Smooth muscle cell (in vitro differentiated cells): ENCODE measurements at regions not wholly inside any gene's neighbourhood (a gene's known extent, or its start where the extent isn't known, plus 50 kb on each side); places are given as distances from the start of the nearest gene placed in this dataset.
A peak's percentile ranks its signal among the peaks of the same experiment; 100 is the strongest.
"Not testable (repeated sequence)": the region's sequence is repeated elsewhere in the genome, so short reads cannot be mapped to it uniquely, and the experiment has no call there.

ENCODE experiments used
- DNase-seq: peaks from one replicate; lab custom pipeline; 2025; ENCODE audit not compliant: unreplicated experiment; lab: John Stamatoyannopoulos, UW
- H2AFZ ChIP-seq: fragments of 200-600 bp; sonication (generic); 2 replicates; pipeline ENCODE4 v1.6.0; 2016; ENCODE audit warnings: antibody characterized with exemption, low read depth, mild to moderate bottlenecking
- H3F3A ChIP-seq: fragments of 200-600 bp; sonication (generic); 2 replicates; pipeline ENCODE4 v1.6.0; 2017; ENCODE audit warnings: antibody characterized with exemption, low read depth
- H3K27ac ChIP-seq: fragments of 200-600 bp; sonication (generic); 2 replicates; pipeline ENCODE4 v1.5.1; 2016; ENCODE audit warnings: low read depth, mild to moderate bottlenecking
- H3K27me3 ChIP-seq: fragments of 200-600 bp; sonication (generic); 2 replicates; pipeline ENCODE4 v1.6.1; 2016; ENCODE audit warnings: low read depth, mild to moderate bottlenecking
- H3K36me3 ChIP-seq: fragments of 200-600 bp; sonication (generic); 2 replicates; pipeline ENCODE4 v1.5.1; 2016; ENCODE audit warnings: low read depth
- H3K4me1 ChIP-seq: fragments of 200-600 bp; sonication (generic); 2 replicates; pipeline ENCODE4 v1.5.1; 2016; ENCODE audit warnings: low read depth
- H3K4me2 ChIP-seq: fragments of 200-600 bp; sonication (generic); 2 replicates; pipeline ENCODE4 v1.6.0; 2016; ENCODE audit warnings: mild to moderate bottlenecking
- H3K4me3 ChIP-seq: fragments of 200-600 bp; sonication (generic); 2 replicates; pipeline ENCODE4 v1.5.1; 2016; ENCODE audit warnings: mild to moderate bottlenecking
- H3K79me2 ChIP-seq: fragments of 200-600 bp; sonication (generic); 2 replicates; pipeline ENCODE4 v1.6.0; 2016; ENCODE audit warnings: low read depth, mild to moderate bottlenecking
- H3K9ac ChIP-seq: fragments of 200-600 bp; sonication (generic); 2 replicates; pipeline ENCODE4 v1.6.0; 2016; ENCODE audit warnings: low read depth
- H3K9me3 ChIP-seq: fragments of 200-600 bp; sonication (generic); replicated peaks from 2 replicates; pipeline ENCODE4 v1.5.1; 2016; ENCODE audit warnings: low read depth
- H4K20me1 ChIP-seq: fragments of 200-600 bp; sonication (generic); 2 replicates; pipeline ENCODE4 v1.6.0; 2016; ENCODE audit warnings: low read depth
- WGBS: methylation state at CpG from one replicate; pipeline ENCODE4 v1.1.7; 2016; ENCODE audit warnings: low lambda C conversion rate; 5-methylcytosine and 5-hydroxymethylcytosine counted together
- TF ChIP-seq, protein P1 (sequence below): fragments of 200-600 bp; sonication (generic); IDR thresholded peaks from 2 replicates; pipeline ENCODE4 v1.5.1; 2017; ENCODE audit warnings: borderline replicate concordance, mild to moderate bottlenecking, antibody characterized with exemption; ENCODE audit not compliant: insufficient read depth, poor library complexity, severe bottlenecking

DNA sequence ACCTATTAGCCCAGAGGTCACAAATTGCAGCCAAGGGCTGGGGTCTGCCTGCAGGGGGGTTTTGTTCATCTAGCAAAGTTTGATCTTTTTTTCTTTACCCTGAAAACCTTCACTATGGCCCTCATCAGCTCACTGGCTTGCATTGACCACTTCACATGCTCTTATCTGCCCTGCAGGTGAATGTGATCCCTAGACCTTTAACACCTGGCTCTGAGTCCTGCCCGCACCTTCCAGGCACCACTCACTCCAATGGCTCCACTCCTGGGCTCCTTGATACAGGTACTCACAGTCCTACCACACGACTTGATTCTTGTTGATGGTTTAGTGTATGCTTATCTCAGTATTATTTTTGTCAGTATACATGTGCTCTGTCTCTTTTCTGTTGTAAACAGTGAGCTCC lies 92.5 kb downstream of the FEM1C start:
- Histone ChIP-seq H3K79me2 (no peaks in the 10 kb centered on the region), H3K9me3 (no peaks in the 10 kb centered on the region), H3K27me3 (no peaks in the 10 kb centered on the region), H3K36me3 (no peaks in the 10 kb centered on the region), H3K4me1 (peaks cover 30% of the 10 kb centered on the region), H3K4me3 (no peak overlapping the region), H2AFZ (no peak overlapping the region), H3K9ac (no peak overlapping the region), H3K27ac (no peak overlapping the region), H3F3A (no peaks in the 10 kb centered on the region), H3K4me2 (no peak overlapping the region), H4K20me1 (no peaks in the 10 kb centered on the region)
- DNase-seq: no peak
- 88% methylated on average over 2 of the region's 2 CpGs for WGBS
- TF ChIP-seq, protein P1, sequence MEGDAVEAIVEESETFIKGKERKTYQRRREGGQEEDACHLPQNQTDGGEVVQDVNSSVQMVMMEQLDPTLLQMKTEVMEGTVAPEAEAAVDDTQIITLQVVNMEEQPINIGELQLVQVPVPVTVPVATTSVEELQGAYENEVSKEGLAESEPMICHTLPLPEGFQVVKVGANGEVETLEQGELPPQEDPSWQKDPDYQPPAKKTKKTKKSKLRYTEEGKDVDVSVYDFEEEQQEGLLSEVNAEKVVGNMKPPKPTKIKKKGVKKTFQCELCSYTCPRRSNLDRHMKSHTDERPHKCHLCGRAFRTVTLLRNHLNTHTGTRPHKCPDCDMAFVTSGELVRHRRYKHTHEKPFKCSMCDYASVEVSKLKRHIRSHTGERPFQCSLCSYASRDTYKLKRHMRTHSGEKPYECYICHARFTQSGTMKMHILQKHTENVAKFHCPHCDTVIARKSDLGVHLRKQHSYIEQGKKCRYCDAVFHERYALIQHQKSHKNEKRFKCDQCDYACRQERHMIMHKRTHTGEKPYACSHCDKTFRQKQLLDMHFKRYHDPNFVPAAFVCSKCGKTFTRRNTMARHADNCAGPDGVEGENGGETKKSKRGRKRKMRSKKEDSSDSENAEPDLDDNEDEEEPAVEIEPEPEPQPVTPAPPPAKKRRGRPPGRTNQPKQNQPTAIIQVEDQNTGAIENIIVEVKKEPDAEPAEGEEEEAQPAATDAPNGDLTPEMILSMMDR: no peak

DNA sequence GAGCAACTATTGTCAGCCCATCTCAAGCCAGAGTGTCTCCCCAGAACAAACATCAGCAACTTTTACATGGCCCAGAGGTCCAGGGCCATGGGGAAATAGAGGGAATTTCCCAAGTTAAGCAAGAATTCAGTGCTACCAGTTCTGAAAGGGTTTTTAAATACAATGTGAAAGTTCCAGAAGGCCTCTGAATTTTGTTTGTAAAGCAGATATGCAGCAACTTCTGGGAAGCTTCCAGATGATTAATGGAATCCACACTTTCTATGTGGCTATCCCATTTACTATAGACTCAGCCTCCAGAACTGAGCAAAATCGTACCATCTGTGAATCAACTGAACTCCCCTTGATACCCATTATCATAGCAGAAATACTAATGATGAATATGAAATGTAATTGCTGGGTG lies 93.8 kb downstream of the FEM1C start:
- Histone ChIP-seq H3K27ac (peak overlapping the region; percentile 80), H3F3A (no peaks in the 10 kb centered on the region), H3K4me1 (peaks cover 19% of the 10 kb centered on the region), H4K20me1 (no peaks in the 10 kb centered on the region), H3K9me3 (no peaks in the 10 kb centered on the region), H3K9ac (peak overlapping the region; percentile 40), H3K4me2 (peak overlapping the region; percentile 54), H2AFZ (peak overlapping the region; percentile 64), H3K4me3 (no peak overlapping the region), H3K27me3 (no peaks in the 10 kb centered on the region), H3K36me3 (no peaks in the 10 kb centered on the region), H3K79me2 (no peaks in the 10 kb centered on the region)
- TF ChIP-seq, protein P1: no peak
- WGBS: 29% methylated on average over 1 of the region's 1 CpG
- no peak for DNase-seq

DNA sequence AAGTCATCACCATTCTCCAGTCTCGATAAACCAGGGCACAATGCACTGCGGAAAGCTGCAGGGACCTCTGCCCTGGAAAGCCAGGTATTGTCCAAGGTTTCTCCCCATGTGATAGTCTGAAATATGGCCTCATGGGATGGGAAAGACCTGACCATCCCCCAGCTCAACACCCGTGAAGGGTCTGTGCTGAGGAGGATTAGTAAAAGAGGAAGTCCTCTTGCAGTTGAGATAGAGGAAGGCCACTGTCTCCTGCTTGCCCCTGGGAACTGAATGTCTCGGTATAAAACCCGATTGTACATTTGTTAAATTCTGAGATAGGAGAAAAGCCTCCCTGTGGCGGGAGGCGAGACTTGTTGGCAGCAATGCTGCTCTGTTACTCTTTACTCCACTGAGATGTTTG lies 95.9 kb downstream of the FEM1C start:
- H3K4me2 ChIP-seq, H3K9me3 ChIP-seq, DNase-seq, H4K20me1 ChIP-seq, H3K27ac ChIP-seq, H3F3A ChIP-seq, H3K79me2 ChIP-seq, H3K27me3 ChIP-seq, H2AFZ ChIP-seq, H3K36me3 ChIP-seq, H3K9ac ChIP-seq, H3K4me3 ChIP-seq: not testable (repeated sequence)
- 66% methylated on average over 7 of the region's 7 CpGs for WGBS
- peaks cover 13% of the 10 kb centered on the region for H3K4me1 ChIP-seq

DNA sequence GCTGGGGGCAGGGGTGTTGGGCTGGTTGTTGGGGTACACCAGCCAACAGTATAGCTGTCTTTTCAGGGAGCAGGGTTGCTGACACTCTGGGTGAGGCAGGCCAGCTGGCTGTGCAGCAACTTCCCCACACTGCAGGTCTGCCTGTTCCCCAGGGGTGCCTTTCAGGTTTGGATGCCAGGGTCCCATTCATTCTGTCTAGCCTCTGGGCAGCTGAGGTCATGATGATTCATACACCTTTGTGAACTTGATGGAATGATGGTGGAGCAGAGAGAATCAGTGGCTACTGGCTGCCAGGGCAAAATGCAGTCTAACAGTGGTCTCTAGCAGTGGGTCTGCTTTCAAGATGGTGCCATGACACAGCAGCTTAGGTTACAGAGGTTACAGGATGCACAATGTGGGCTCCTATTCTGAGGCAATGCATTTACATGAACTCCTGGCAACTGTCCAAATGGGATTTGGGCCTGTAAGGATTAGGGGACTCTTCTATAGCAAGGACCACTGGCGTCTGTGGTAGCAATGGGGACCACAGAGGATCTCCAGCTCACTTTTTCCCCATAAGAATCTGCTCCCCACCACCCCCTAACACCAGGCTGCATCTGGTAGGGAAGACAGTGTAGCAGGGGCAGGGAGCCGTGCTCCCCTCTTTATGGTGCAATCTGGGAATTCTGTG lies 103.7 kb downstream of the FEM1C start:
- H3K36me3 ChIP-seq: peaks cover 6% of the 10 kb centered on the region
- no peak overlapping the region for H3K4me2 ChIP-seq
- peaks cover 3% of the 10 kb centered on the region for H3K9me3 ChIP-seq
- H3K9ac ChIP-seq: no peak overlapping the region
- H3K27me3 ChIP-seq: no peaks in the 10 kb centered on the region
- H3K27ac ChIP-seq: no peak overlapping the region
- H4K20me1 ChIP-seq: no peaks in the 10 kb centered on the region
- DNase-seq: no peak
- 91% methylated on average over 2 of the region's 2 CpGs for WGBS
- H3F3A ChIP-seq: no peaks in the 10 kb centered on the region
- no peaks in the 10 kb centered on the region for H3K4me1 ChIP-seq
- TF ChIP-seq, protein P1: no peak
- no peaks in the 10 kb centered on the region for H3K79me2 ChIP-seq
- H2AFZ ChIP-seq: no peak overlapping the region
- H3K4me3 ChIP-seq: no peak overlapping the region
